ENCODE measurements at regions not wholly inside any gene's neighbourhood (a gene's known extent, or its start where the extent isn't known, plus 50 kb on each side); places are given as distances from the start of the nearest gene placed in this dataset.

- Histone ChIP-seq H3K27ac (ENCODE audit: low read depth in 1 of 2, low read length in 2 of 2) (no peak overlapping the region), H3K9ac (ENCODE audit: insufficient read depth, low read length, poor library complexity, severe bottlenecking) (no peak overlapping the region), H3K4me2 (replicated peaks; ENCODE audit: extremely low read depth, low read length, poor library complexity, severe bottlenecking) (no peak overlapping the region), H3K79me2 (ENCODE audit: insufficient read depth, low read length) (no peaks in the 10 kb centered on the region), H3K9me3 (replicated peaks in 1 of 2; ENCODE audit: control insufficient read depth in 1 of 2, insufficient read depth in 1 of 2, low read length in 2 of 2) (no peaks in the 10 kb centered on the region), H2AFZ (ENCODE audit: insufficient read depth, low read depth, low read length, poor library complexity, severe bottlenecking) (no peak overlapping the region), H3K4me3 (replicated peaks in 1 of 3; ENCODE audit: low read depth in 2 of 3, low read length in 3 of 3) (no peak overlapping the region), H3K27me3 (ENCODE audit: control insufficient read depth in 2 of 2, insufficient read depth in 2 of 2, low read length in 2 of 2) (no peaks in the 10 kb centered on the region), H3K36me3 (replicated peaks in 1 of 2; ENCODE audit: control insufficient read depth in 1 of 2, insufficient read depth in 2 of 2, low read length in 2 of 2) (no peaks in the 10 kb centered on the region), H4K20me1 (ENCODE audit: insufficient read depth, low read length) (no peaks in the 10 kb centered on the region), H3K4me1 (ENCODE audit: control insufficient read depth in 1 of 2, insufficient read depth in 2 of 2, low read length in 2 of 2) (no peaks in the 10 kb centered on the region)
- H3K9me3 Mint-ChIP-seq: peaks cover 0 to 2% (median 0%) of the 10 kb centered on the region in 7 donors
- H3K27ac Mint-ChIP-seq: no peak overlapping the region
- no peak overlapping the region for H3K4me3 Mint-ChIP-seq
- TF ChIP-seq, protein P1, sequence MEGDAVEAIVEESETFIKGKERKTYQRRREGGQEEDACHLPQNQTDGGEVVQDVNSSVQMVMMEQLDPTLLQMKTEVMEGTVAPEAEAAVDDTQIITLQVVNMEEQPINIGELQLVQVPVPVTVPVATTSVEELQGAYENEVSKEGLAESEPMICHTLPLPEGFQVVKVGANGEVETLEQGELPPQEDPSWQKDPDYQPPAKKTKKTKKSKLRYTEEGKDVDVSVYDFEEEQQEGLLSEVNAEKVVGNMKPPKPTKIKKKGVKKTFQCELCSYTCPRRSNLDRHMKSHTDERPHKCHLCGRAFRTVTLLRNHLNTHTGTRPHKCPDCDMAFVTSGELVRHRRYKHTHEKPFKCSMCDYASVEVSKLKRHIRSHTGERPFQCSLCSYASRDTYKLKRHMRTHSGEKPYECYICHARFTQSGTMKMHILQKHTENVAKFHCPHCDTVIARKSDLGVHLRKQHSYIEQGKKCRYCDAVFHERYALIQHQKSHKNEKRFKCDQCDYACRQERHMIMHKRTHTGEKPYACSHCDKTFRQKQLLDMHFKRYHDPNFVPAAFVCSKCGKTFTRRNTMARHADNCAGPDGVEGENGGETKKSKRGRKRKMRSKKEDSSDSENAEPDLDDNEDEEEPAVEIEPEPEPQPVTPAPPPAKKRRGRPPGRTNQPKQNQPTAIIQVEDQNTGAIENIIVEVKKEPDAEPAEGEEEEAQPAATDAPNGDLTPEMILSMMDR (IDR thresholded peaks at IDR 0.05): no peak
- H3K27me3 Mint-ChIP-seq (ENCODE audit: low read depth in 3 of 3): peaks cover 0 to 2% (median 1%) of the 10 kb centered on the region in 3 donors
- H3K36me3 Mint-ChIP-seq: no peaks in the 10 kb centered on the region
- no CpG with 5 or more reads among the region's 1 CpG for WGBS (ENCODE audit: insufficient coverage)
- intact Hi-C loops (cut with micrococcal nuclease): no loop called here
- DNase-seq: no peak
- H3K4me1 Mint-ChIP-seq: no peaks in the 10 kb centered on the region
Observed at GRCh38 chr4:32488690-32489089, 1768.5 kb downstream of the PCDH7 start.

DNA sequence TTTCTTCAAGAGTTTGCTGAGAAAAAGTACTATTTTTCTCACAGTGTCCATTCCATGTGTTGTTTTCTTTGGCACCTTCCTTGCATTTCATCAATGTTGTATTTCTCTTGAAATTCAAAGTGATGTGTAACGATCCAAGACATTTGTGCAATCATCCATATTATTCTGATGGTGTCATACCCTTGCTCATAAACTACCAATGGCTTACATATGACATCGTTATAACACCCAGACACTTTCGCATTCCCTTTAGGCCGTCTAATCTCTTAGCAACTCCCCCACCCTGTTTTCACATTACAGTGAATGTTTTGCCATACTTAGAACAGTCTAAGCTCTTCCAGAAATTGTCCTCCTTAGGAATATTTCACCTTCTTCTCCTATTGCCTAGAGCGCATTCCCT is 1779.0 kb downstream of the PCDH7 start:
- H3K9ac ChIP-seq (ENCODE audit: insufficient read depth, low read length, poor library complexity, severe bottlenecking): no peak overlapping the region
- H4K20me1 ChIP-seq (ENCODE audit: insufficient read depth, low read length): no peaks in the 10 kb centered on the region
- TF ChIP-seq, protein P1 (IDR thresholded peaks at IDR 0.05): no peak
- no peak for DNase-seq
- H3K79me2 ChIP-seq (ENCODE audit: insufficient read depth, low read length): no peaks in the 10 kb centered on the region
- no peak overlapping the region for H3K4me3 ChIP-seq (replicated peaks in 1 of 3; ENCODE audit: low read depth in 2 of 3, low read length in 3 of 3)
- H2AFZ ChIP-seq (ENCODE audit: insufficient read depth, low read depth, low read length, poor library complexity, severe bottlenecking): no peak overlapping the region
- peaks cover 0 to 3% (median 0%) of the 10 kb centered on the region in 3 donors for H3K27me3 Mint-ChIP-seq (ENCODE audit: low read depth in 3 of 3)
- peaks cover 0 to 4% (median 0%) of the 10 kb centered on the region in 7 donors for H3K9me3 Mint-ChIP-seq
- no peak overlapping the region for H3K27ac Mint-ChIP-seq
- intact Hi-C loops (cut with micrococcal nuclease): no loop called here
- no peaks in the 10 kb centered on the region for H3K4me1 ChIP-seq (ENCODE audit: control insufficient read depth in 1 of 2, insufficient read depth in 2 of 2, low read length in 2 of 2)
- no peak overlapping the region for H3K4me2 ChIP-seq (replicated peaks; ENCODE audit: extremely low read depth, low read length, poor library complexity, severe bottlenecking)
- H3K36me3 Mint-ChIP-seq: no peaks in the 10 kb centered on the region
- no peaks in the 10 kb centered on the region for H3K9me3 ChIP-seq (replicated peaks in 1 of 2; ENCODE audit: control insufficient read depth in 1 of 2, insufficient read depth in 1 of 2, low read length in 2 of 2)
- WGBS (ENCODE audit: insufficient coverage): 96% methylated on average over 5 of the region's 5 CpGs
- no peak overlapping the region for H3K27ac ChIP-seq (ENCODE audit: low read depth in 1 of 2, low read length in 2 of 2)
- no peak overlapping the region for H3K4me3 Mint-ChIP-seq
- no peaks in the 10 kb centered on the region for H3K4me1 Mint-ChIP-seq
- H3K36me3 ChIP-seq (replicated peaks in 1 of 2; ENCODE audit: control insufficient read depth in 1 of 2, insufficient read depth in 2 of 2, low read length in 2 of 2): no peaks in the 10 kb centered on the region
- H3K27me3 ChIP-seq (ENCODE audit: control insufficient read depth in 2 of 2, insufficient read depth in 2 of 2, low read length in 2 of 2): no peaks in the 10 kb centered on the region
